GM19025 (cell line): ENCODE measurements at regions not wholly inside any gene's neighbourhood (a gene's known extent, or its start where the extent isn't known, plus 50 kb on each side); places are given as distances from the start of the nearest gene placed in this dataset.
"Not testable (repeated sequence)": the region's sequence is repeated elsewhere in the genome, so short reads cannot be mapped to it uniquely, and the experiment has no call there.

Source experiments
- ATAC-seq: cut with Tn5 transposase; IDR thresholded peaks from one replicate; pipeline ENCODE4 v1.9.1; 2021; ENCODE audit warnings: mild to moderate bottlenecking, low read depth, moderate library complexity; ENCODE audit not compliant: unreplicated experiment

- no peak for ATAC-seq
Measured at GRCh38 chr4:189202182-189202868, 738.3 kb upstream of the FRG1 start.

GRCh38 chr4:189202869-189203271 is 737.8 kb upstream of the FRG1 start:
- no peak for ATAC-seq

GRCh38 chr4:189204616-189205015 is 736.1 kb upstream of the FRG1 start:
- no peak for ATAC-seq

GRCh38 chr4:189206953-189207352 is 733.7 kb upstream of the FRG1 start:
- no peak for ATAC-seq

- no peak for ATAC-seq
Measured at GRCh38 chr4:189207872-189208271, 732.8 kb upstream of the FRG1 start.

GRCh38 chr4:189215574-189215973 is 725.1 kb upstream of the FRG1 start:
- no peak for ATAC-seq

- ATAC-seq, result no peak
Measured at GRCh38 chr4:189221691-189222090, 719.0 kb upstream of the FRG1 start.

- no peak for ATAC-seq
Measured at GRCh38 chr4:189228726-189229125, 711.9 kb upstream of the FRG1 start.

- no peak for ATAC-seq
Measured at GRCh38 chr4:189232274-189232673, 708.4 kb upstream of the FRG1 start.

GRCh38 chr4:189233754-189234153 is 706.9 kb upstream of the FRG1 start:
- not testable (repeated sequence) for ATAC-seq

GRCh38 chr4:189234948-189235347 is 705.7 kb upstream of the FRG1 start:
- ATAC-seq, result not testable (repeated sequence)

GRCh38 chr4:189235599-189235998 is 705.1 kb upstream of the FRG1 start:
- no peak for ATAC-seq

- not testable (repeated sequence) for ATAC-seq
Measured at GRCh38 chr4:189236321-189236720, 704.4 kb upstream of the FRG1 start.

GRCh38 chr4:189237340-189237739 is 703.3 kb upstream of the FRG1 start:
- no peak for ATAC-seq

- ATAC-seq, result no peak
Measured at GRCh38 chr4:189255636-189256035, 685.0 kb upstream of the FRG1 start.

GRCh38 chr4:189261475-189261874 is 679.2 kb upstream of the FRG1 start:
- ATAC-seq, result no peak

- no peak for ATAC-seq
Measured at GRCh38 chr4:189265515-189265914, 675.2 kb upstream of the FRG1 start.

GRCh38 chr4:189267312-189267965 is 673.2 kb upstream of the FRG1 start:
- no peak for ATAC-seq

- ATAC-seq, result no peak
Measured at GRCh38 chr4:189278597-189279165, 662.0 kb upstream of the FRG1 start.

- no peak for ATAC-seq
Measured at GRCh38 chr4:189279188-189279587, 661.5 kb upstream of the FRG1 start.

- ATAC-seq, result no peak
Measured at GRCh38 chr4:189285377-189285776, 655.3 kb upstream of the FRG1 start.

GRCh38 chr4:189291939-189292338 is 648.7 kb upstream of the FRG1 start:
- ATAC-seq, result no peak
